T-helper 2 cell treated with Interferon-gamma antibody and Interleukin-4, amounts not matched to agents 100 ng/mL and 5 ng/mL, for 36 hours (primary cell): ENCODE measurements at regions not wholly inside any gene's neighbourhood (a gene's known extent, or its start where the extent isn't known, plus 50 kb on each side); places are given as distances from the start of the nearest gene placed in this dataset.
"Not testable (repeated sequence)": the region's sequence is repeated elsewhere in the genome, so short reads cannot be mapped to it uniquely, and the experiment has no call there.

Source experiments
- intact Hi-C: fragments of 100-400 bp; cut with micrococcal nuclease; formaldehyde crosslinking; loops from one replicate; pipeline ENCODE4 v1.15.1; 2023

- intact Hi-C loops: no loop called here
These were observed 123.6 kb upstream of the TNPO1 start for GRCh38 chr5:72692651-72693442.

- intact Hi-C loops: no loop called here
These were observed 124.2 kb upstream of the TNPO1 start for GRCh38 chr5:72692231-72692637.

DNA sequence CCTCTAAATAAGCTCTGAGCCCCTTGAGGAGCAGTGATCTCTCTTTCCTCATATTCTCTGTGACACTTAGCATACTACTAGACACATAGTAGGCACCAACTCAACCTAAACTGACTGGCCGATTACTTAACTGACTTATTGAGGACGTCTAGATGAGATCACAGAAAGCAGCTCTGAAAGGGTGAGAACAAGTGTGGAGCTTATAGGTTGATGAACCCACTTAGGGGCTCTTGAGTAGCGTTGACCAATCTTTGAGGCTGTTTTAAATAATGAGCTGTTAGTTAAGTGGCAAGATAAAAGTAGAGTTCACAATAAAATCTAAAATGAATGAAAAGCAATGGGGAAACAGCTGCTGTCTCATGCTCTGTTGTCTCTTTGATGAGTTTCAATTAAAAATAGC, 124.7 kb upstream of the TNPO1 start:
- intact Hi-C loops: no loop called here

DNA sequence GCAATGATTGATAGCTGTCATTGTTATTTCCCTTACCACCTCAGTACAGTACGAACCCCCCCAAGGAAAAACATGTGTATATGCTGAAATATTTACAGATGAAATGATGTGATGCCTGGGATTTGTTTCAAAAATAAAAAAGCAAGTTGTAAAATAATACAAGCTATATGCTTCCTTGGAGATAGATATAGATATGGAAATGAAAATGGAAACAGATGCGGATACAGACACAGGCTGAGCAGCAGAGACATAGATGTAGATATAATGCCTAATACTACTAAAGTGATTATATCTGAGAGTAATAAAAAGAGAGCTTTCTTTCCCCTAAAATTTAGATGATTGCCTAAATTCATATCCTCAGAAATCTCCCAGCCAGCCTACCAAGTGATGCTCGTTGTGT, 127.5 kb upstream of the TNPO1 start:
- intact Hi-C loops: no loop called here

DNA sequence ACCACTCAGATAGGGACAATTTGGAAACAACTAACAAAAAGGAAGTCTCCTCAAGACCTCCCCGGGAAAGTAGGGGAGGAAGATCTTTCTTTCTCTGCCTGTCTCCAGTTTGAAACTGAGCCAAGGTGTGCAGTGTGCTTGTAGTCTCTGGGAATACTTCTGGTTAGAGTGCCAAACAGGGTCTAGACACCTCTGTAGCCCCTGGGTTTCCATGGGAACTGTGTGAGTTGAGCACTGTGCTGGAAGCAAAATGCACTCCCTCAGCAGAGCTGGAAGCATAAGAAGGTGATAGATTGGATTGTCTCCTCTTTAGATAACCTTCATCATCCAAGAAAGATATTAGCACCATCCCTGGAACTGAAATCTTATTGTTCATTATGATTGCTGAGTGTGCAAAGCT, 129.2 kb upstream of the TNPO1 start:
- intact Hi-C loops: no loop called here

DNA sequence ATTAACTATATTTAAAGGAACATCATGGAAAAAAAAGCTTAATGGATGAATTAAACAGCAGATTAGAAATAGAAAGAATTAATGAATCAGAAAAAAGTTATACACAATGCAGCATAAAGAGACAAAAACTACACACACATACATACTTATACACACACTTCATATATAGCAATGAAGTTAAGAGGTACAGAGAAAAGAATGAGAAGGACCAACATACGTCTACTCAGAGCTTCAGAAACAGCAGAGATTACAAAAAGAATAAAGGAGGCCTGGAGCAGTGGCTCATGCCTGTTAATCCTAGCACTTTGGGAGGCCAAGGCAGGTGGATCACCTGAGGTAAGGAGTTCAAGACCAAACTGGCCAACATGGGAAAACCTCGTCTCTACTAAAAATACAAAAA, 133.9 kb upstream of the TNPO1 start:
- intact Hi-C loops: no loop called here

GRCh38 chr5:72681781-72682180, 134.7 kb upstream of the TNPO1 start:
- intact Hi-C loops: no loop called here

GRCh38 chr5:72677447-72677846, 139.0 kb upstream of the TNPO1 start:
- intact Hi-C loops: no loop called here

GRCh38 chr5:72676831-72677230, 139.6 kb upstream of the TNPO1 start:
- intact Hi-C loops: not testable (repeated sequence)

GRCh38 chr5:72673623-72674022, 142.8 kb upstream of the TNPO1 start:
- intact Hi-C loops: no loop called here

DNA sequence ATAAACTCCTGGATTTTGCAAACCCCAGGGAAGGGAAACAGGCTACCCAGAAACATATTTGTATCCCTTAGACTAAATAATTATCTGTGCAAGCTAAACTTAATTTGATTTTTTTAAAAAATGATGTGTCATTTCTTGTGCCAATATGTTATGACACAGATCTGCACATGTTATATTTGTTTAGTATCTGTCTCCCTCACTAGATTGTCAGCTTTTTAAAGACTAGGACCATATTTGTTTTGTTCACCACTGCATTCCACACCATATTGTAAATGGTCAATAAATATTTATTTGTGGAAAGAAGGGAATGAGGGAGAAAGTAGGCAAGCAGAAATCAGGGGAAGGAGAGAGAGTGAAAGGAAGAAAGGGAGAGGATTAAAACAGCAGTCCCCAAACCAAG, 143.3 kb upstream of the TNPO1 start:
- intact Hi-C loops: no loop called here

- intact Hi-C loops: no loop called here
These were observed 148.8 kb upstream of the TNPO1 start for GRCh38 chr5:72667708-72668107.

- intact Hi-C loops: no loop called here
These were observed 153.5 kb upstream of the TNPO1 start for GRCh38 chr5:72662936-72663335.

DNA sequence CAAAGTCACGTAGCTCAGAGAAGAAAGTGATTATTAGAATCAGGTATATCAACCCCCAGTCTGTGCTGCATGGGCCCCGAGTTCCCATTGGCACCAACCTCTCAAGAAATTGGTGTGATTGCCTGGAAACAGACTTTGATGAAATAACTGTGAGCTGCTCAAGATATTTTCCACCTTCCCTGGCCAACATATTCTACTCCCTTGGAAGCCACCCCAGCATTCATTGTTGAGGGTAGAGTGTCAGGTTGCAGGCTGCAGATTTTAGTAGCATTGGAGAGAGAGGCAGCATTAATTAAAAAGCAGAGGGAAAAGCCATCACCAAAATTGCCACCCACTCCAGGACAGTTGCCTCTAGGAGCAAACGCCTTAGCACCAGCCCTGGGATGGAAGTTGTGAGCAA, 154.2 kb upstream of the TNPO1 start:
- intact Hi-C loops: no loop called here

DNA sequence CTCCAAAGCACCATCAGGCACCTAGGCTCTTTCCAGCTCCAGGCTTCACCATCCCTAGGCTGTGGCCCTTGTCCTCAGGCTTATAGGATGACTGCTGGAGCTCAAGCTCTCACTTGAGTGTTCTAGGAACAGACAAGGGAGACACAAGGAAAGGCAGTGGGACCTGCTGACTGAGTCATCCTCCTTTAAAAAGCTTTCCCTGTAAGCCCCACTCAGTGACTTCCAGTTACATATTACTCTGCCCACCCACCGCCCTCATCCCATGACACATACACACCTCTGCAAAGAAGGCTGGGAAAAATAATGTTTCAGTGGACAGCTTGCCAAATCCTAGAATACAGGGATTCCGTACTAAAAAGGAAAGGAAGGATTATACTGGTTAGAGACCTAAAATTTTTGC, 154.2 kb upstream of the ZNF366 start:
- intact Hi-C loops: no loop called here

GRCh38 chr5:72659726-72660125, 152.5 kb upstream of the ZNF366 start:
- intact Hi-C loops: no loop called here

GRCh38 chr5:72658761-72659540, 151.7 kb upstream of the ZNF366 start:
- intact Hi-C loops: no loop called here

DNA sequence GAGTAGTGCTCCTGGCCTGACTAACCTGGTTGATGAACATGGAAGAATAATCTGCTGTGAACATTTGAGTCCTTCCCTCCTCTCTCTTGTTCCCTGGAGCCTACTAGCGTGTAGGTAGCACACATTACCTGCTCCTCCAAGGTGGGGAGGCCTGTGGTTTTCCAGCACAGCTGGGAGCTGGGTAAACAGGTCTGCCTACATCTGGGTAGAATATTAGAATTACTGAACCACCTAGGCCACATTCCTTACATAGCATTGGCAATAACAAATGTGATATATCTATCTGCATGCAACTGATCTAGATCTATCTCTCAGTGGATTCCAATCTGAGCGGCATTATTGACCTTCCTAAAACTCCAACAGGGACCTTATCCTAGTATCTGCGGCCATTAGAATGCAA, 151.0 kb upstream of the ZNF366 start:
- intact Hi-C loops: no loop called here

DNA sequence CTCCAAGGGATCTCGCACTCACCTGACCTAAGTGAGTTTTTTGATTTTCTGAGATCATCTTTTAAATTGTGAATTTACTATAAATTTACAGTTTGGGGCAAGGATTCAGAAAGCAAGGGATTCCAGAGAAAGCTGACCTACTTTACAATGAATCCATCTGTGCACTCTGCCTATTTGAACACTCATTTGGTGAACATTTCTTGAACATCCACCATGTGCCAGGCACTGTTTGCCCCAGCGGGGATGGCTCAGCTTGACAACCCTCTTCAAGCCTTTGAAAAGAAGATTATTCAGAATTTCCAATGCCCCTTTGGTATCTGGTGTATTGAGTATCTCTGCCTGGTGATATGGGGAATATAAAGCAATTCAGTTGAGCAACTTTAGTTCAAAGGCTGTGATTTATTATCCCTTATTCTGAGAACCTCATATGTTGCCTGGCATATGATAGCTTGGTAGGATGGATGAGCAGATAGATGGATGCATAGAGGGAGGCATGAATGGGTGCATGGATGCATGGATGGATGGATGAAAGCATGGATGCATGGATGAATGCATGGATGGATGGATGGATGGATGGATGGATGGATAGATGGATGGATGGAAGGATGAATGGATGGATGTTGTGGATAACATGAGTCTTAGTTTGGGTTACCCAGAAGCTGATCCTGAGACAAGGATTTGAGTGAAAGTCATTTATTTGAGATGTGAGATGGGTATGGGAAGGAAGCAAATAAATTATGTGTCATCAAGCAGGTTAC, 149.7 kb upstream of the ZNF366 start:
- intact Hi-C loops: no loop called here

GRCh38 chr5:72656331-72656730, 149.1 kb upstream of the ZNF366 start:
- intact Hi-C loops: no loop called here

GRCh38 chr5:72654231-72654630, 147.0 kb upstream of the ZNF366 start:
- intact Hi-C loops: no loop called here

DNA sequence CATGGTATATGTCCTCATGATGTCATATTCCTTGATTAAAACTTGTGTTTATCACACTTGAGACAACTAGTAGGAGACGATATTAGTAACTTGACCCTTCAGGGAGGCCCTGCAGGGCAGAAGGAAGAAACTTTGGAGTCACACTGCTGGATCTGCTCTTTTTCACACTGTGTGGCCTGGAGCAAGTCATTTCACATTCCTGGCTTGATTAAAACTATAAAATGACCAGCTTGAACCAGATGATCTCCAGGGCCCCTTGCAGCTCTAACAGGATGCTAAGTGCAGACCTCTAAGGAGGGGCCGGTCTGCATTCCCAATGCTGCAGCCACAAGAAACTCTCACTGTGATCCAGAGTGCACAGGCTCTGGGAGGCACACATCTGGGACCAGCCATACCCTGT, 146.4 kb upstream of the ZNF366 start:
- intact Hi-C loops: no loop called here
